Neural cell (in vitro differentiated cells): ENCODE measurements at regions not wholly inside any gene's neighbourhood (a gene's known extent, or its start where the extent isn't known, plus 50 kb on each side); places are given as distances from the start of the nearest gene placed in this dataset.

Source experiments
- H2AFZ ChIP-seq: fragments of 200-600, 300-800 bp; sonication (generic), shearing (Covaris generic); 2 replicates; pipeline ENCODE4 v1.6.0; 2014; ENCODE audit warnings: low read depth, mild to moderate bottlenecking, antibody characterized with exemption, low read length, moderate library complexity
- H3F3A ChIP-seq: fragments of 200-600 bp; shearing (Covaris generic); 2 replicates; pipeline ENCODE4 v1.6.1; 2016; ENCODE audit warnings: mild to moderate bottlenecking, moderate library complexity, mixed read lengths, antibody characterized with exemption, low read length; ENCODE audit not compliant: insufficient read depth, poor library complexity, severe bottlenecking
- H3K27ac ChIP-seq: fragments of 200-600, 300-800 bp; sonication (generic), shearing (Covaris generic); 2 replicates; pipeline ENCODE4 v1.5.1; 2014; ENCODE audit warnings: mild to moderate bottlenecking, low read length, moderate library complexity
- H3K27me3 ChIP-seq: fragments of 300-800, 200-600 bp; sonication (generic), shearing (Covaris generic); 2 replicates; pipeline ENCODE4 v1.6.0; 2014; ENCODE audit warnings: mild to moderate bottlenecking, low read depth, low read length, moderate library complexity; ENCODE audit not compliant: insufficient read depth
- H3K36me3 ChIP-seq: fragments of 300-800, 200-600 bp; sonication (generic), shearing (Covaris generic); 2 replicates; pipeline ENCODE4 v1.5.1; 2014; ENCODE audit warnings: mild to moderate bottlenecking, antibody characterized with exemption, low read length, moderate library complexity; ENCODE audit not compliant: insufficient read depth
- H3K4me2 ChIP-seq: fragments of 300-800, 200-600 bp; sonication (generic), shearing (Covaris generic); 2 replicates; pipeline ENCODE4 v1.6.0; 2014; ENCODE audit warnings: mild to moderate bottlenecking, low read length
- H3K4me3 ChIP-seq: fragments of 300-800, 200-600 bp; sonication (generic), shearing (Covaris generic); 2 replicates; pipeline ENCODE4 v1.5.1; 2014; ENCODE audit warnings: mild to moderate bottlenecking, low read length, moderate library complexity
- H3K79me2 ChIP-seq: fragments of 200-600 bp; shearing (Covaris generic); replicated peaks from 2 replicates; pipeline ENCODE4 v1.6.0; 2014; ENCODE audit warnings: mild to moderate bottlenecking, low read length, moderate library complexity; ENCODE audit not compliant: insufficient read depth
- H3K9ac ChIP-seq: fragments of 300-800, 200-600 bp; sonication (generic), shearing (Covaris generic); 2 replicates; pipeline ENCODE4 v1.6.1; 2016; ENCODE audit warnings: mild to moderate bottlenecking, low read length, mixed read lengths
- H3K9me2 ChIP-seq: fragments of 200-600 bp; shearing (Covaris generic); 2 replicates; pipeline ENCODE4 v1.6.1; 2016; ENCODE audit warnings: mild to moderate bottlenecking, low read length, mixed read lengths; ENCODE audit not compliant: insufficient read depth
- H3K9me3 ChIP-seq: fragments of 200-600, 300-800 bp; sonication (generic), shearing (Covaris generic); 2 replicates; pipeline ENCODE4 v1.6.1; 2016; ENCODE audit warnings: mild to moderate bottlenecking, mixed run types, low read length, moderate library complexity, mixed read lengths
- H4K20me1 ChIP-seq: fragments of 200-600 bp; shearing (Covaris generic); 2 replicates; pipeline ENCODE4 v1.6.1; 2016; ENCODE audit warnings: mild to moderate bottlenecking, mixed run types; ENCODE audit not compliant: insufficient read depth
- EP300 ChIP-seq: fragments of 450-650 bp; conservative IDR thresholded peaks from 2 replicates; pipeline ENCODE4 v1.6.1; 2014; ENCODE audit warnings: antibody characterized with exemption, mild to moderate bottlenecking, moderate library complexity; ENCODE audit not compliant: poor library complexity, severe bottlenecking
- EZH2 ChIP-seq: fragments of 200-600, 300-800 bp; shearing (Covaris generic), sonication (generic); IDR thresholded peaks from 2 replicates; pipeline ENCODE4 v1.6.1; 2014; ENCODE audit warnings: antibody characterized with exemption, low read length, borderline replicate concordance, mild to moderate bottlenecking; ENCODE audit not compliant: insufficient read depth, poor library complexity, severe bottlenecking
- MXI1 ChIP-seq: fragments of 450-650 bp; conservative IDR thresholded peaks from 2 replicates; pipeline ENCODE4 v1.6.1; 2014; ENCODE audit warnings: antibody characterized with exemption, mild to moderate bottlenecking; ENCODE audit not compliant: poor library complexity, severe bottlenecking
- POLR2AphosphoS5 ChIP-seq: IDR thresholded peaks from 2 replicates; pipeline ENCODE4 v1.6.1; 2012
- RAD21 ChIP-seq: fragments of 450-650 bp; conservative IDR thresholded peaks from 2 replicates; pipeline ENCODE4 v1.6.1; 2014; ENCODE audit warnings: antibody characterized with exemption, mild to moderate bottlenecking, moderate library complexity
- SMC3 ChIP-seq: fragments of 450-650 bp; conservative IDR thresholded peaks from 2 replicates; pipeline ENCODE4 v1.6.1; 2014; ENCODE audit warnings: antibody characterized with exemption, mild to moderate bottlenecking, moderate library complexity; ENCODE audit not compliant: poor library complexity
- TAF1 ChIP-seq: IDR thresholded peaks from 2 replicates; pipeline ENCODE4 v1.6.1; 2012; ENCODE audit warnings: low read depth
- TF ChIP-seq, protein P1 (sequence below): IDR thresholded peaks from 2 replicates; pipeline ENCODE4 v1.6.1; 2012; ENCODE audit warnings: borderline replicate concordance
- TF ChIP-seq, protein P2 (sequence below): fragments of 450-650 bp; IDR thresholded peaks from 2 replicates; pipeline ENCODE4 v1.5.1; 2014; ENCODE audit warnings: antibody characterized with exemption, mild to moderate bottlenecking, moderate library complexity; ENCODE audit not compliant: poor library complexity, severe bottlenecking

GRCh38 chr9:81852820-81853219 lies 75.4 kb upstream of the SPATA31D4 start:
- Histone ChIP-seq H3K4me3 (no peak overlapping the region), H2AFZ (no peak overlapping the region), H3K27me3 (no peaks in the 10 kb centered on the region), H4K20me1 (no peaks in the 10 kb centered on the region), H3F3A (no peaks in the 10 kb centered on the region), H3K79me2 (no peaks in the 10 kb centered on the region), H3K4me2 (no peak overlapping the region), H3K9me3 (no peaks in the 10 kb centered on the region), H3K9ac (no peak overlapping the region), H3K27ac (no peak overlapping the region), H3K36me3 (no peaks in the 10 kb centered on the region), H3K9me2 (no peaks in the 10 kb centered on the region)
- no peak for TF ChIP-seq EP300
- TF ChIP-seq SMC3: no peak
- TF ChIP-seq POLR2AphosphoS5: no peak

DNA sequence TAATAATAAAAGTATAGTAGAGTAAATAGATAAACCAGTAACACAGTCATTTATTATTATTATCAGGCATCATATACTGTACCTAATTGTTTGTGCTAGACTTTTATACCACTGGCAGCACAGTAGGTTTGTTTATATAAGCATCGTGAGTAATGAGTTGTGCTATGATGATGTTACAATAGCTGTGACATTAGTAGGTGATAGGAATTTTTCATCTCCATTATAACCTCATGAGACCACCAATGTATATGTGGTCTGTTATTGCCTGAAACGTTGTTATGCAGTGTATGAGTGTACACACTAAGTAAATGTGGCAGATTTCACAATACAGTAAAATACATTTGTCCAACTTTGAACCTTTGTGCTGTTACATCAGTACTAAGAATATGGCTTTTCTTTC lies 72.7 kb upstream of the SPATA31D4 start:
- H3K9me2 ChIP-seq: no peaks in the 10 kb centered on the region
- H3K79me2 ChIP-seq: no peaks in the 10 kb centered on the region
- H3K9ac ChIP-seq: no peak overlapping the region
- H3K27ac ChIP-seq: no peak overlapping the region
- no peaks in the 10 kb centered on the region for H3K27me3 ChIP-seq
- no peak overlapping the region for H2AFZ ChIP-seq
- H3K4me3 ChIP-seq: no peak overlapping the region
- no peak overlapping the region for H3K4me2 ChIP-seq
- no peaks in the 10 kb centered on the region for H3F3A ChIP-seq
- H3K36me3 ChIP-seq: no peaks in the 10 kb centered on the region
- H3K9me3 ChIP-seq: no peaks in the 10 kb centered on the region
- TF ChIP-seq EZH2 (no peak), RAD21 (no peak), POLR2AphosphoS5 (no peak), MXI1 (no peak)
- TF ChIP-seq, protein P1, sequence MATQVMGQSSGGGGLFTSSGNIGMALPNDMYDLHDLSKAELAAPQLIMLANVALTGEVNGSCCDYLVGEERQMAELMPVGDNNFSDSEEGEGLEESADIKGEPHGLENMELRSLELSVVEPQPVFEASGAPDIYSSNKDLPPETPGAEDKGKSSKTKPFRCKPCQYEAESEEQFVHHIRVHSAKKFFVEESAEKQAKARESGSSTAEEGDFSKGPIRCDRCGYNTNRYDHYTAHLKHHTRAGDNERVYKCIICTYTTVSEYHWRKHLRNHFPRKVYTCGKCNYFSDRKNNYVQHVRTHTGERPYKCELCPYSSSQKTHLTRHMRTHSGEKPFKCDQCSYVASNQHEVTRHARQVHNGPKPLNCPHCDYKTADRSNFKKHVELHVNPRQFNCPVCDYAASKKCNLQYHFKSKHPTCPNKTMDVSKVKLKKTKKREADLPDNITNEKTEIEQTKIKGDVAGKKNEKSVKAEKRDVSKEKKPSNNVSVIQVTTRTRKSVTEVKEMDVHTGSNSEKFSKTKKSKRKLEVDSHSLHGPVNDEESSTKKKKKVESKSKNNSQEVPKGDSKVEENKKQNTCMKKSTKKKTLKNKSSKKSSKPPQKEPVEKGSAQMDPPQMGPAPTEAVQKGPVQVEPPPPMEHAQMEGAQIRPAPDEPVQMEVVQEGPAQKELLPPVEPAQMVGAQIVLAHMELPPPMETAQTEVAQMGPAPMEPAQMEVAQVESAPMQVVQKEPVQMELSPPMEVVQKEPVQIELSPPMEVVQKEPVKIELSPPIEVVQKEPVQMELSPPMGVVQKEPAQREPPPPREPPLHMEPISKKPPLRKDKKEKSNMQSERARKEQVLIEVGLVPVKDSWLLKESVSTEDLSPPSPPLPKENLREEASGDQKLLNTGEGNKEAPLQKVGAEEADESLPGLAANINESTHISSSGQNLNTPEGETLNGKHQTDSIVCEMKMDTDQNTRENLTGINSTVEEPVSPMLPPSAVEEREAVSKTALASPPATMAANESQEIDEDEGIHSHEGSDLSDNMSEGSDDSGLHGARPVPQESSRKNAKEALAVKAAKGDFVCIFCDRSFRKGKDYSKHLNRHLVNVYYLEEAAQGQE: no peak
- H4K20me1 ChIP-seq: no peaks in the 10 kb centered on the region

- H3K4me3 ChIP-seq: no peak overlapping the region
- H3K4me2 ChIP-seq: no peak overlapping the region
- H3K9ac ChIP-seq: no peak overlapping the region
- no peaks in the 10 kb centered on the region for H3K79me2 ChIP-seq
- H3K9me3 ChIP-seq: no peaks in the 10 kb centered on the region
- H3K9me2 ChIP-seq: no peaks in the 10 kb centered on the region
- H3K27ac ChIP-seq: no peak overlapping the region
- no peaks in the 10 kb centered on the region for H4K20me1 ChIP-seq
- H3F3A ChIP-seq: no peaks in the 10 kb centered on the region
- H2AFZ ChIP-seq: no peak overlapping the region
- TF ChIP-seq SMC3: no peak
- TF ChIP-seq MXI1: no peak
- TF ChIP-seq TAF1: no peak
- no peak for TF ChIP-seq RAD21
- TF ChIP-seq EZH2: no peak
- TF ChIP-seq, protein P1: no peak
- TF ChIP-seq, protein P2, sequence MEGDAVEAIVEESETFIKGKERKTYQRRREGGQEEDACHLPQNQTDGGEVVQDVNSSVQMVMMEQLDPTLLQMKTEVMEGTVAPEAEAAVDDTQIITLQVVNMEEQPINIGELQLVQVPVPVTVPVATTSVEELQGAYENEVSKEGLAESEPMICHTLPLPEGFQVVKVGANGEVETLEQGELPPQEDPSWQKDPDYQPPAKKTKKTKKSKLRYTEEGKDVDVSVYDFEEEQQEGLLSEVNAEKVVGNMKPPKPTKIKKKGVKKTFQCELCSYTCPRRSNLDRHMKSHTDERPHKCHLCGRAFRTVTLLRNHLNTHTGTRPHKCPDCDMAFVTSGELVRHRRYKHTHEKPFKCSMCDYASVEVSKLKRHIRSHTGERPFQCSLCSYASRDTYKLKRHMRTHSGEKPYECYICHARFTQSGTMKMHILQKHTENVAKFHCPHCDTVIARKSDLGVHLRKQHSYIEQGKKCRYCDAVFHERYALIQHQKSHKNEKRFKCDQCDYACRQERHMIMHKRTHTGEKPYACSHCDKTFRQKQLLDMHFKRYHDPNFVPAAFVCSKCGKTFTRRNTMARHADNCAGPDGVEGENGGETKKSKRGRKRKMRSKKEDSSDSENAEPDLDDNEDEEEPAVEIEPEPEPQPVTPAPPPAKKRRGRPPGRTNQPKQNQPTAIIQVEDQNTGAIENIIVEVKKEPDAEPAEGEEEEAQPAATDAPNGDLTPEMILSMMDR: no peak
- TF ChIP-seq POLR2AphosphoS5: no peak
- no peak for TF ChIP-seq EP300
- no peaks in the 10 kb centered on the region for H3K36me3 ChIP-seq
- H3K27me3 ChIP-seq: no peaks in the 10 kb centered on the region
These were observed 69.4 kb upstream of the SPATA31D4 start for GRCh38 chr9:81858657-81859430.
